ENCODE measurements at regions not wholly inside any gene's neighbourhood (a gene's known extent, or its start where the extent isn't known, plus 50 kb on each side); places are given as distances from the start of the nearest gene placed in this dataset.

- TF ChIP-seq CTCF (IDR thresholded peaks at IDR 0.05) (no peak), POLR2A (IDR thresholded peaks at IDR 0.05) (no peak)
These were observed 161.6 kb downstream of the FBXO15 start for GRCh38 chr18:73985855-73986625.
